ENCODE measurements at regions not wholly inside any gene's neighbourhood (a gene's known extent, or its start where the extent isn't known, plus 50 kb on each side); places are given as distances from the start of the nearest gene placed in this dataset.

DNA sequence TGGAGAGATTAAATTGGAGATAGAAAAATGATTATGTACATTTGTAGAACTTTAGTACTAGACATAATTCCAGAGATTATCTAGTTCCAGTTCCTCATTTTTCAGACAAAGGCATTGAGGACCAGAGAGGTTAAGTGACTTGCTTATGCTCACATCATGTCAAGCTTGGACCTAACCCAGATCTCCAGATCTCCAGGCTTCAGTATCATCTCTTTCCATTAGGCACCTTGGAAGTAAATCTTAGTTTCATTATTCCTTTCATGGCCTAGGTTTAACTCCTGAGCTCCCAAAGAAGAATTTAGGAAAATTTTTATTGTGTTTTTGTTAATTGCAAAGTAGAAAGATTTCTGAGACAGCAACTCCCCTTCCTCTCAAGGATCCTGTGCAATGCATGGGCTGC lies 148.8 kb downstream of the GATB start:
- Histone ChIP-seq H3K4me1 (ENCODE audit: low read depth) (peaks cover 8% of the 10 kb centered on the region), H3K36me3 (no peaks in the 10 kb centered on the region), H3K9me3 (ENCODE audit: low read depth) (no peaks in the 10 kb centered on the region), H3K4me3 (no peak overlapping the region), H3K27me3 (no peaks in the 10 kb centered on the region), H3K27ac (no peak overlapping the region)
- TF ChIP-seq, protein P1, sequence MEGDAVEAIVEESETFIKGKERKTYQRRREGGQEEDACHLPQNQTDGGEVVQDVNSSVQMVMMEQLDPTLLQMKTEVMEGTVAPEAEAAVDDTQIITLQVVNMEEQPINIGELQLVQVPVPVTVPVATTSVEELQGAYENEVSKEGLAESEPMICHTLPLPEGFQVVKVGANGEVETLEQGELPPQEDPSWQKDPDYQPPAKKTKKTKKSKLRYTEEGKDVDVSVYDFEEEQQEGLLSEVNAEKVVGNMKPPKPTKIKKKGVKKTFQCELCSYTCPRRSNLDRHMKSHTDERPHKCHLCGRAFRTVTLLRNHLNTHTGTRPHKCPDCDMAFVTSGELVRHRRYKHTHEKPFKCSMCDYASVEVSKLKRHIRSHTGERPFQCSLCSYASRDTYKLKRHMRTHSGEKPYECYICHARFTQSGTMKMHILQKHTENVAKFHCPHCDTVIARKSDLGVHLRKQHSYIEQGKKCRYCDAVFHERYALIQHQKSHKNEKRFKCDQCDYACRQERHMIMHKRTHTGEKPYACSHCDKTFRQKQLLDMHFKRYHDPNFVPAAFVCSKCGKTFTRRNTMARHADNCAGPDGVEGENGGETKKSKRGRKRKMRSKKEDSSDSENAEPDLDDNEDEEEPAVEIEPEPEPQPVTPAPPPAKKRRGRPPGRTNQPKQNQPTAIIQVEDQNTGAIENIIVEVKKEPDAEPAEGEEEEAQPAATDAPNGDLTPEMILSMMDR (IDR thresholded peaks at IDR 0.05; ENCODE audit: low read depth, low read length), result no peak
- no peak for DNase-seq (ENCODE audit: low read depth in 1 of 2, low spot score in 1 of 2)

- DNase-seq (ENCODE audit: low read depth in 1 of 2, low spot score in 1 of 2), result no peak
- no peak overlapping the region for H3K27ac ChIP-seq
- TF ChIP-seq, protein P1 (IDR thresholded peaks at IDR 0.05; ENCODE audit: low read depth, low read length), result no peak
- no peaks in the 10 kb centered on the region for H3K9me3 ChIP-seq (ENCODE audit: low read depth)
- no peaks in the 10 kb centered on the region for H3K27me3 ChIP-seq
- peaks cover 8% of the 10 kb centered on the region for H3K4me1 ChIP-seq (ENCODE audit: low read depth)
- H3K36me3 ChIP-seq, result no peaks in the 10 kb centered on the region
- no peak overlapping the region for H3K4me3 ChIP-seq
These were observed 147.5 kb downstream of the GATB start for GRCh38 chr4:151613290-151613689.

GRCh38 chr4:151614561-151614960 lies 146.2 kb downstream of the GATB start:
- no peak for DNase-seq (ENCODE audit: low read depth in 1 of 2, low spot score in 1 of 2)
- no peaks in the 10 kb centered on the region for H3K27me3 ChIP-seq
- H3K4me3 ChIP-seq, result no peak overlapping the region
- no peak overlapping the region for H3K27ac ChIP-seq
- H3K4me1 ChIP-seq (ENCODE audit: low read depth), result peaks cover 8% of the 10 kb centered on the region
- no peaks in the 10 kb centered on the region for H3K9me3 ChIP-seq (ENCODE audit: low read depth)
- H3K36me3 ChIP-seq, result no peaks in the 10 kb centered on the region
- TF ChIP-seq, protein P1 (IDR thresholded peaks at IDR 0.05; ENCODE audit: low read depth, low read length), result no peak

- H3K4me1 ChIP-seq (ENCODE audit: low read depth), result peaks cover 5% of the 10 kb centered on the region
- no peak overlapping the region for H3K4me3 ChIP-seq
- no peaks in the 10 kb centered on the region for H3K36me3 ChIP-seq
- H3K27ac ChIP-seq, result no peak overlapping the region
- no peaks in the 10 kb centered on the region for H3K9me3 ChIP-seq (ENCODE audit: low read depth)
- no peak for DNase-seq (ENCODE audit: low read depth in 1 of 2, low spot score in 1 of 2)
- TF ChIP-seq, protein P1 (IDR thresholded peaks at IDR 0.05; ENCODE audit: low read depth, low read length), result no peak
- H3K27me3 ChIP-seq, result no peaks in the 10 kb centered on the region
These were observed 141.9 kb downstream of the GATB start for GRCh38 chr4:151618858-151619257.

GRCh38 chr4:151620066-151620465 lies 140.7 kb downstream of the GATB start:
- TF ChIP-seq, protein P1 (IDR thresholded peaks at IDR 0.05; ENCODE audit: low read depth, low read length), result no peak
- DNase-seq (ENCODE audit: low read depth in 1 of 2, low spot score in 1 of 2), result no peak
- Histone ChIP-seq H3K9me3 (ENCODE audit: low read depth) (no peaks in the 10 kb centered on the region), H3K36me3 (no peaks in the 10 kb centered on the region), H3K4me3 (no peak overlapping the region), H3K27me3 (no peaks in the 10 kb centered on the region), H3K27ac (no peak overlapping the region), H3K4me1 (ENCODE audit: low read depth) (peaks cover 4% of the 10 kb centered on the region)

Measured in cardiac muscle cell (in vitro differentiated cells and primary cell).